GM23248 (cell line): ENCODE measurements at regions not wholly inside any gene's neighbourhood (a gene's known extent, or its start where the extent isn't known, plus 50 kb on each side); places are given as distances from the start of the nearest gene placed in this dataset.

Experiments
- EZH2 ChIP-seq: fragments of 200-600 bp; sonication (generic); IDR thresholded peaks from 2 replicates; pipeline ENCODE4 v1.6.1; 2018; ENCODE audit warnings: antibody characterized with exemption, mild to moderate bottlenecking; ENCODE audit not compliant: insufficient read depth, poor library complexity, severe bottlenecking
- EZH2phosphoT487 ChIP-seq: fragments of 200-600 bp; sonication (generic); IDR thresholded peaks from 2 replicates; pipeline ENCODE4 v1.6.1; 2018; ENCODE audit warnings: antibody characterized with exemption, moderate library complexity, mild to moderate bottlenecking, low read depth; ENCODE audit not compliant: insufficient read depth

GRCh38 chr13:22428188-22428828, 752.5 kb upstream of the SGCG start:
- TF ChIP-seq EZH2: no peak
- TF ChIP-seq EZH2phosphoT487: no peak
